IPS DF 4.7 (cell line): ENCODE measurements at regions not wholly inside any gene's neighbourhood (a gene's known extent, or its start where the extent isn't known, plus 50 kb on each side); places are given as distances from the start of the nearest gene placed in this dataset.

Experiments
- DNase-seq: peaks from one replicate; pipeline ENCODE4 v3.0.0-alpha.2; 2013; ENCODE audit warnings: low spot score; ENCODE audit errors: extremely low read depth

- no peak for DNase-seq
These were observed 397.2 kb downstream of the DUSP10 start for GRCh38 chr1:221344693-221345092.

- DNase-seq: no peak
These were observed 394.2 kb downstream of the DUSP10 start for GRCh38 chr1:221347706-221348105.

GRCh38 chr1:221350091-221350490, 391.8 kb downstream of the DUSP10 start:
- no peak for DNase-seq

- DNase-seq: no peak
These were observed 385.2 kb downstream of the DUSP10 start for GRCh38 chr1:221356693-221357092.

- no peak for DNase-seq
These were observed 378.9 kb downstream of the DUSP10 start for GRCh38 chr1:221363039-221363438.

- DNase-seq: no peak
These were observed 375.3 kb downstream of the DUSP10 start for GRCh38 chr1:221366495-221367110.

GRCh38 chr1:221371705-221372104, 370.2 kb downstream of the DUSP10 start:
- no peak for DNase-seq

GRCh38 chr1:221373795-221374194, 368.1 kb downstream of the DUSP10 start:
- no peak for DNase-seq

GRCh38 chr1:221376286-221376685, 365.6 kb downstream of the DUSP10 start:
- DNase-seq: no peak

- no peak for DNase-seq
These were observed 359.8 kb downstream of the DUSP10 start for GRCh38 chr1:221381910-221382623.

- no peak for DNase-seq
These were observed 349.4 kb downstream of the DUSP10 start for GRCh38 chr1:221392453-221392852.

- DNase-seq: no peak
These were observed 347.8 kb downstream of the DUSP10 start for GRCh38 chr1:221394011-221394544.

GRCh38 chr1:221396526-221396925, 345.4 kb downstream of the DUSP10 start:
- no peak for DNase-seq

GRCh38 chr1:221397141-221397540, 344.7 kb downstream of the DUSP10 start:
- no peak for DNase-seq

- no peak for DNase-seq
These were observed 344.3 kb downstream of the DUSP10 start for GRCh38 chr1:221397606-221398005.

- no peak for DNase-seq
These were observed 336.7 kb downstream of the DUSP10 start for GRCh38 chr1:221405146-221405545.

GRCh38 chr1:221408117-221408803, 333.6 kb downstream of the DUSP10 start:
- DNase-seq: no peak

GRCh38 chr1:221411283-221411682, 330.6 kb downstream of the DUSP10 start:
- no peak for DNase-seq

GRCh38 chr1:221414772-221415539, 326.9 kb downstream of the DUSP10 start:
- DNase-seq: no peak

- DNase-seq: no peak
These were observed 326.2 kb downstream of the DUSP10 start for GRCh38 chr1:221415651-221416050.

GRCh38 chr1:221416142-221416541, 325.7 kb downstream of the DUSP10 start:
- no peak for DNase-seq

GRCh38 chr1:221416723-221417122, 325.2 kb downstream of the DUSP10 start:
- no peak for DNase-seq
